AG04450 (cell line): ENCODE measurements at regions not wholly inside any gene's neighbourhood (a gene's known extent, or its start where the extent isn't known, plus 50 kb on each side); places are given as distances from the start of the nearest gene placed in this dataset.
"Not testable (repeated sequence)": the region's sequence is repeated elsewhere in the genome, so short reads cannot be mapped to it uniquely, and the experiment has no call there.

Experiments
- CTCF ChIA-PET: fragments of 300-600, 350-600 bp; formaldehyde crosslinking; extraction: SDS; loops from one replicate; lab custom pipeline; 2022; ENCODE audit warnings: antibody characterized with exemption, inconsistent platforms; lab: Charles Lee
- POLR2A ChIA-PET: fragments of 350-600 bp; formaldehyde crosslinking; extraction: SDS; loops from one replicate; lab custom pipeline; 2021; ENCODE audit warnings: antibody characterized with exemption, inconsistent platforms; lab: Yijun Ruan, JAX
- DNase-seq: peaks from one replicate; pipeline ENCODE4 v3.0.0-alpha.2; 2011; ENCODE audit warnings: low read depth, low spot score
- H3K27ac ChIP-seq: one replicate; pipeline ENCODE4 v1.5.1; 2012; ENCODE audit warnings: low read depth, low read length, control low read depth
- H3K27me3 ChIP-seq: one replicate; pipeline ENCODE4 v1.6.0; 2012; ENCODE audit warnings: low read length; ENCODE audit not compliant: control insufficient read depth, insufficient read depth
- H3K4me3 ChIP-seq: 2 replicates; pipeline ENCODE4 v1.5.1; 2011; ENCODE audit warnings: mild to moderate bottlenecking, low read depth, low read length, control low read depth
- H3K9me3 ChIP-seq: 2 replicates; pipeline ENCODE4 v1.5.1; 2012; ENCODE audit warnings: low read length; ENCODE audit not compliant: control insufficient read depth, insufficient read depth
- CTCF ChIP-seq: IDR thresholded peaks from 2 replicates; pipeline ENCODE4 v1.5.1; 2011; ENCODE audit warnings: low read depth, low read length, control low read depth, inconsistent platforms

- DNase-seq, CTCF ChIA-PET, POLR2A ChIA-PET, H3K27ac ChIP-seq, H3K27me3 ChIP-seq, H3K4me3 ChIP-seq, H3K9me3 ChIP-seq: not testable (repeated sequence)
These were observed 311.2 kb upstream of the SOX4 start for GRCh38 chr6:21282360-21282759.

- Histone ChIP-seq H3K27ac (no peak overlapping the region), H3K27me3 (no peaks in the 10 kb centered on the region), H3K4me3 (no peak overlapping the region), H3K9me3 (no peaks in the 10 kb centered on the region)
- POLR2A ChIA-PET: no interaction called here
- DNase-seq: no peak
- CTCF ChIA-PET: no interaction called here
- no peak for TF ChIP-seq CTCF
These were observed 309.4 kb upstream of the SOX4 start for GRCh38 chr6:21284166-21284565.

- no peak for TF ChIP-seq CTCF
- no peak for DNase-seq
- Histone ChIP-seq H3K27ac (no peak overlapping the region), H3K4me3 (no peak overlapping the region), H3K9me3 (no peaks in the 10 kb centered on the region), H3K27me3 (no peaks in the 10 kb centered on the region)
- POLR2A ChIA-PET: no interaction called here
- CTCF ChIA-PET: no interaction called here
These were observed 308.8 kb upstream of the SOX4 start for GRCh38 chr6:21284706-21285105.

- Histone ChIP-seq H3K27me3 (peaks cover 3% of the 10 kb centered on the region), H3K27ac (no peak overlapping the region), H3K9me3 (no peaks in the 10 kb centered on the region), H3K4me3 (no peak overlapping the region)
- TF ChIP-seq CTCF: no peak
- ChIA-PET CTCF (no interaction called here), POLR2A (no interaction called here)
- no peak for DNase-seq
These were observed 299.4 kb upstream of the SOX4 start for GRCh38 chr6:21294144-21294543.

GRCh38 chr6:21295506-21296240 lies 297.9 kb upstream of the SOX4 start:
- Histone ChIP-seq H3K4me3 (no peak overlapping the region), H3K9me3 (no peaks in the 10 kb centered on the region), H3K27ac (no peak overlapping the region), H3K27me3 (peaks cover 3% of the 10 kb centered on the region)
- ChIA-PET CTCF (no interaction called here), POLR2A (no interaction called here)
- DNase-seq: peak; percentile 8
- no peak for TF ChIP-seq CTCF

- H3K27ac ChIP-seq: no peak overlapping the region
- H3K4me3 ChIP-seq: no peak overlapping the region
- CTCF ChIA-PET: no interaction called here
- TF ChIP-seq CTCF: no peak
- no peak for DNase-seq
- POLR2A ChIA-PET: no interaction called here
- peaks cover 3% of the 10 kb centered on the region for H3K27me3 ChIP-seq
- no peaks in the 10 kb centered on the region; the same call in 1 of the 2 replicates for H3K9me3 ChIP-seq
These were observed 295.9 kb upstream of the SOX4 start for GRCh38 chr6:21297665-21298064.
